Vagina (tissue), 2 donors: ENCODE measurements at regions not wholly inside any gene's neighbourhood (a gene's known extent, or its start where the extent isn't known, plus 50 kb on each side); places are given as distances from the start of the nearest gene placed in this dataset.

Source experiments
- CTCF ChIP-seq, 3 experiments: fragments of 450-650 bp in 2 of 3; fragments of 200-600 bp in 1 of 3; sonication (generic) in 1 of 3; IDR thresholded peaks; one replicate each; pipeline ENCODE4 v1.5.1; 2017 to 2019; ENCODE audit warnings: antibody characterized with exemption in 3 of 3, mild to moderate bottlenecking in 2 of 3, moderate library complexity in 2 of 3
- POLR2A ChIP-seq, 2 donors: fragments of 450-650 bp; IDR thresholded peaks; one replicate each; pipeline ENCODE4 v1.6.1; 2017; ENCODE audit warnings: antibody characterized with exemption in 2 of 2, mild to moderate bottlenecking in 2 of 2, moderate library complexity in 2 of 2
- POLR2AphosphoS5 ChIP-seq, 2 donors: sonication (generic); formaldehyde crosslinking; IDR thresholded peaks; one replicate each; pipeline ENCODE4 v1.9.0; 2017; ENCODE audit warnings: antibody characterized with exemption in 2 of 2, mild to moderate bottlenecking in 2 of 2, low read depth in 1 of 2; ENCODE audit not compliant: insufficient read depth in 1 of 2

DNA sequence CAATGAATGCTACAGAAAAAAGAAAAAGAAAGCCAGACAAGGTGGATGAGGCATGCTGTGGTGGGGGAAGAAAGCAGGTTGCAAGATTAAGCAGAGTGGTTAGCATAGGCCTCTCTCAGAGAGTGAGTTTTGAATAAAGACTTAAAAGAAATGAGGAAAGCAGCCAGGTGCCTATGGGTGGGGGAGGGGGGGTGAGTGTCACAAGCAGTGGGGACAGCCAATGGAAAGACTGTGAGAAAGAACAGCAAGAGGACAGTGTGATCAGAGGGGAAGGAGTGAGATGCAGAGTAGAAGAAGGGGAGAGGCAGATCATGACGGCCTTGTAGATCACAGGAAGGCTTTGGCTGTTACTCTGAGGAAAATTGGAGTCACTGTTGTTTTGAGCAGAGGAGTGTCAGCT is 162.5 kb downstream of the SOX3 start:
- TF ChIP-seq CTCF (IDR thresholded peaks at IDR 0.05): no peak
- TF ChIP-seq POLR2AphosphoS5 (IDR thresholded peaks at IDR 0.05; ENCODE audit: insufficient read depth in 1 of 2, low read depth in 1 of 2): no peak
- TF ChIP-seq POLR2A (IDR thresholded peaks at IDR 0.05): no peak
